IMR-90 (cell line): ENCODE measurements at regions not wholly inside any gene's neighbourhood (a gene's known extent, or its start where the extent isn't known, plus 50 kb on each side); places are given as distances from the start of the nearest gene placed in this dataset.

Experiments used
- ATAC-seq: fragments of 200-7000 bp; cut with Tn5 transposase; 2 replicates; pipeline ENCODE4 v1.9.1; 2020; ENCODE audit warnings: low read depth, mild to moderate bottlenecking, moderate library complexity
- BruUV-seq: library from RNA; stranded (reverse); fragments of 400-500 nt; replicated peaks from 2 replicates; lab custom pipeline; 2021; lab: Mats Ljungman, UMichigan
- CTCF ChIA-PET: fragments of 300-600 bp; formaldehyde crosslinking; extraction: SDS; loops from one replicate; lab custom pipeline; 2021; ENCODE audit warnings: antibody characterized with exemption; lab: Yijun Ruan, JAX
- POLR2A ChIA-PET: fragments of 300-600 bp; sonication (Branson Sonifier 250); formaldehyde crosslinking; loops from one replicate; lab custom pipeline; 2022; ENCODE audit warnings: antibody characterized with exemption; ENCODE audit not compliant: unreplicated experiment; lab: Charles Lee
- DNase-seq: peaks from one replicate; pipeline ENCODE4 v3.0.0; 2013
- H2AFZ ChIP-seq: replicated peaks from 2 replicates; pipeline ENCODE3; 2013; ENCODE audit warnings: low read length, mild to moderate bottlenecking; ENCODE audit not compliant: poor library complexity
- H2AK5ac ChIP-seq: 2 replicates; pipeline ENCODE4 v1.6.1; 2013; ENCODE audit warnings: low read depth, low read length, inconsistent platforms
- H2AK9ac ChIP-seq: replicated peaks from 2 replicates; pipeline ENCODE3; 2013; ENCODE audit warnings: mild to moderate bottlenecking, low read depth, low read length, moderate library complexity; ENCODE audit not compliant: poor library complexity
- H2BK120ac ChIP-seq: 2 replicates; pipeline ENCODE4 v1.6.1; 2013; ENCODE audit warnings: low read depth, low read length, inconsistent platforms
- H2BK15ac ChIP-seq: 3 replicates; pipeline ENCODE4 v1.6.1; 2013; ENCODE audit warnings: low read depth, low read length, inconsistent platforms
- H2BK20ac ChIP-seq: 2 replicates; pipeline ENCODE4 v1.6.1; 2013; ENCODE audit warnings: low read depth, mild to moderate bottlenecking, inconsistent platforms, low read length, moderate library complexity
- H2BK5ac ChIP-seq: 2 replicates; pipeline ENCODE4 v1.6.1; 2013; ENCODE audit warnings: mild to moderate bottlenecking, low read depth, low read length, inconsistent platforms; ENCODE audit not compliant: poor library complexity, severe bottlenecking
- H3K14ac ChIP-seq: replicated peaks from 2 replicates; pipeline ENCODE4 v1.6.1; 2013; ENCODE audit warnings: low read depth, low read length, inconsistent platforms
- H3K18ac ChIP-seq: 2 replicates; pipeline ENCODE4 v1.6.1; 2013; ENCODE audit warnings: low read depth, low read length, control low read depth
- H3K23ac ChIP-seq: 2 replicates; pipeline ENCODE4 v1.6.1; 2013; ENCODE audit warnings: low read depth, low read length, inconsistent platforms
- H3K27ac ChIP-seq: 2 replicates; pipeline ENCODE4 v1.5.1; 2013; ENCODE audit warnings: mild to moderate bottlenecking, control low read depth, low read length; ENCODE audit not compliant: insufficient read depth
- H3K27me3 ChIP-seq: 2 replicates; pipeline ENCODE4 v1.6.1; 2013; ENCODE audit warnings: low read length; ENCODE audit not compliant: control insufficient read depth, insufficient read depth
- H3K36me3 ChIP-seq: 2 replicates; pipeline ENCODE4 v1.6.1; 2013; ENCODE audit warnings: low read length, mixed read lengths; ENCODE audit not compliant: control insufficient read depth, insufficient read depth
- H3K4ac ChIP-seq: 2 replicates; pipeline ENCODE4 v1.6.1; 2013; ENCODE audit warnings: low read depth, low read length, inconsistent platforms
- H3K4me1 ChIP-seq: 2 replicates; pipeline ENCODE4 v1.6.1; 2013; ENCODE audit warnings: low read length, mixed read lengths; ENCODE audit not compliant: control insufficient read depth, insufficient read depth
- H3K4me2 ChIP-seq: 2 replicates; pipeline ENCODE4 v1.6.1; 2013; ENCODE audit warnings: low read depth, mild to moderate bottlenecking, control low read depth, low read length, moderate library complexity
- H3K4me3 ChIP-seq: 2 replicates; pipeline ENCODE4 v1.5.1; 2013; ENCODE audit warnings: low read depth, mild to moderate bottlenecking, control low read depth, low read length, moderate library complexity; ENCODE audit not compliant: insufficient read depth
- H3K56ac ChIP-seq: 2 replicates; pipeline ENCODE4 v1.6.1; 2013; ENCODE audit warnings: low read length, inconsistent platforms; ENCODE audit not compliant: insufficient read depth; ENCODE audit errors: extremely low read depth
- H3K79me1 ChIP-seq, 2 experiments: 2 replicates each; pipeline ENCODE4 v1.6.1; 2013; ENCODE audit warnings: low read length in 2 of 2, inconsistent platforms in 1 of 2, low read depth in 1 of 2
- H3K9ac ChIP-seq: 2 replicates; pipeline ENCODE4 v1.6.1; 2013; ENCODE audit warnings: low read depth, low read length, control low read depth
- H3K9me1 ChIP-seq: 2 replicates; pipeline ENCODE4 v1.6.1; 2013; ENCODE audit warnings: low read length, inconsistent platforms; ENCODE audit not compliant: insufficient read depth
- H3K9me3 ChIP-seq: 2 replicates; pipeline ENCODE4 v1.6.1; 2013; ENCODE audit warnings: low read length; ENCODE audit not compliant: control insufficient read depth, insufficient read depth
- H4K20me1 ChIP-seq: 2 replicates; pipeline ENCODE4 v1.6.1; 2013; ENCODE audit warnings: low read length, inconsistent platforms; ENCODE audit not compliant: insufficient read depth
- H4K5ac ChIP-seq: 2 replicates; pipeline ENCODE4 v1.6.1; 2013; ENCODE audit warnings: mild to moderate bottlenecking, low read depth, low read length, control low read depth
- H4K8ac ChIP-seq, 2 experiments: 2 replicates each; pipeline ENCODE4 v1.6.1; 2013; ENCODE audit warnings: low read depth in 2 of 2, low read length in 2 of 2, control low read depth in 1 of 2, inconsistent platforms in 1 of 2
- H4K91ac ChIP-seq: 2 replicates; pipeline ENCODE4 v1.6.1; 2013; ENCODE audit warnings: low read depth, low read length, inconsistent platforms; ENCODE audit not compliant: insufficient read depth
- BHLHE40 ChIP-seq: fragments of 150-350 bp; IDR thresholded peaks from 2 replicates; pipeline ENCODE4 v1.6.1; 2016; ENCODE audit warnings: mild to moderate bottlenecking, low read depth, low read length
- CHD1 ChIP-seq: IDR thresholded peaks from 2 replicates; pipeline ENCODE4 v1.6.1; 2012; ENCODE audit warnings: low read depth, low read length, improper control_type of control experiment
- MAZ ChIP-seq: IDR thresholded peaks from 2 replicates; pipeline ENCODE4 v1.6.1; 2012; ENCODE audit warnings: low read depth, mild to moderate bottlenecking, low read length, improper control_type of control experiment, moderate library complexity, borderline replicate concordance
- MXI1 ChIP-seq: IDR thresholded peaks from 2 replicates; pipeline ENCODE4 v1.6.1; 2012; ENCODE audit warnings: low read depth, mild to moderate bottlenecking, low read length, moderate library complexity, borderline replicate concordance
- POLR2A ChIP-seq: IDR thresholded peaks from 2 replicates; pipeline ENCODE4 v1.6.1; 2012; ENCODE audit warnings: mild to moderate bottlenecking, low read depth, low read length
- RFX5 ChIP-seq: IDR thresholded peaks from 2 replicates; pipeline ENCODE4 v1.8.0; 2012; ENCODE audit warnings: low read depth, mild to moderate bottlenecking, low read length, moderate library complexity
- SMC3 ChIP-seq: fragments of 150-350 bp; IDR thresholded peaks from 2 replicates; pipeline ENCODE4 v1.6.1; 2016; ENCODE audit warnings: low read depth, mild to moderate bottlenecking, antibody characterized with exemption, low read length, moderate library complexity
- WGBS, 2 experiments: methylation state at CpG; one replicate each; pipeline versions ENCODE4 v1.1.5 to v1.1.7; 2013; ENCODE audit warnings: missing lambda C conversion rate in 2 of 2; ENCODE audit not compliant: insufficient read length in 1 of 2; ENCODE audit errors: extremely low coverage in 2 of 2; 5-methylcytosine and 5-hydroxymethylcytosine counted together
- dilution Hi-C: fragments of 300-500 bp; cut with HindIII; formaldehyde crosslinking; loops from one replicate; pipeline ENCODE4 v1.14.3; 2018; ENCODE audit warnings: low sequenced_read_pairs; ENCODE audit not compliant: unreplicated experiment
- in situ Hi-C: fragments of 300-500 bp; cut with MboI; formaldehyde crosslinking; loops from 3 replicates; pipeline ENCODE4 v1.14.3; 2019; ENCODE audit warnings: low sequenced_read_pairs, inconsistent platforms, mixed read lengths
- intact Hi-C: fragments of 100-400 bp; cut with micrococcal nuclease; formaldehyde crosslinking; loops from 2 replicates; pipeline ENCODE4 v1.10.0; 2022
- TF ChIP-seq, protein P1 (sequence below): conservative IDR thresholded peaks from 2 replicates; pipeline ENCODE4 v1.5.1; 2012; ENCODE audit warnings: mild to moderate bottlenecking, low read depth, low read length, improper control_type of control experiment

DNA sequence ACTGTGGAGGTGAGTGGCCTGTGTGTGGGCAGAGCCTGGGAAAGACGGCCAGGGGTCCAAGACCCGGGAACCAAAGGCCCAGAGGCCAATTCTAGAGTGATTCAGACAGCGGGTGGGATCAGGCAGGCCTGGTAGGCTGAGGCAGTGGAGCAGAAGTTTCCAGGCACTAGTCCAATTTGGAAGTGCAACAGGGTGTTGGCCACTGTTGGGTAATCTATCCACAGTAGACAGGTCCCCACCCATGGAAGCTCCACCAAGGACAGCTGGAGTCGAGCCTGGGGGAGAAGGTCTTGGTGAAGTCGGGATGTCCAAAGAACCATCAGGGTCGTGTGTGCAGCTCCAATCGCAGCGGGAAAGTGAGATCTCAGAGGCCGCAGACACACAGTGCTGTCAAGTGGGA is 125.8 kb upstream of the COPS8 start:
- no peaks in the 10 kb centered on the region for H3K9me3 ChIP-seq
- TF ChIP-seq MXI1 (no peak), POLR2A (no peak), CHD1 (no peak), SMC3 (no peak), MAZ (no peak), BHLHE40 (no peak), RFX5 (no peak)
- TF ChIP-seq, protein P1, sequence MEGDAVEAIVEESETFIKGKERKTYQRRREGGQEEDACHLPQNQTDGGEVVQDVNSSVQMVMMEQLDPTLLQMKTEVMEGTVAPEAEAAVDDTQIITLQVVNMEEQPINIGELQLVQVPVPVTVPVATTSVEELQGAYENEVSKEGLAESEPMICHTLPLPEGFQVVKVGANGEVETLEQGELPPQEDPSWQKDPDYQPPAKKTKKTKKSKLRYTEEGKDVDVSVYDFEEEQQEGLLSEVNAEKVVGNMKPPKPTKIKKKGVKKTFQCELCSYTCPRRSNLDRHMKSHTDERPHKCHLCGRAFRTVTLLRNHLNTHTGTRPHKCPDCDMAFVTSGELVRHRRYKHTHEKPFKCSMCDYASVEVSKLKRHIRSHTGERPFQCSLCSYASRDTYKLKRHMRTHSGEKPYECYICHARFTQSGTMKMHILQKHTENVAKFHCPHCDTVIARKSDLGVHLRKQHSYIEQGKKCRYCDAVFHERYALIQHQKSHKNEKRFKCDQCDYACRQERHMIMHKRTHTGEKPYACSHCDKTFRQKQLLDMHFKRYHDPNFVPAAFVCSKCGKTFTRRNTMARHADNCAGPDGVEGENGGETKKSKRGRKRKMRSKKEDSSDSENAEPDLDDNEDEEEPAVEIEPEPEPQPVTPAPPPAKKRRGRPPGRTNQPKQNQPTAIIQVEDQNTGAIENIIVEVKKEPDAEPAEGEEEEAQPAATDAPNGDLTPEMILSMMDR, result no peak
- no peaks in the 10 kb centered on the region for H4K20me1 ChIP-seq
- H3K27ac ChIP-seq, result no peak overlapping the region
- H3K9ac ChIP-seq, result no peak overlapping the region
- H3K4me2 ChIP-seq, result no peak overlapping the region
- H3K18ac ChIP-seq, result no peak overlapping the region
- peaks cover 11% of the 10 kb centered on the region for H3K27me3 ChIP-seq
- POLR2A ChIA-PET, result no interaction called here
- DNase-seq, result no peak
- no peak overlapping the region for H2BK5ac ChIP-seq
- intact Hi-C loops (no loop called here), in situ Hi-C loops (no loop called here), dilution Hi-C loops (no loop called here)
- H3K9me1 ChIP-seq, result no peaks in the 10 kb centered on the region
- no peak overlapping the region for H2AK5ac ChIP-seq
- no peak overlapping the region for H3K4ac ChIP-seq
- H3K23ac ChIP-seq, result no peak overlapping the region
- H3K79me1 ChIP-seq, result no peaks in the 10 kb centered on the region
- no peak overlapping the region for H2AFZ ChIP-seq
- H3K4me1 ChIP-seq, result no peaks in the 10 kb centered on the region
- no peak overlapping the region for H2BK120ac ChIP-seq
- no peak overlapping the region for H3K56ac ChIP-seq
- no peak overlapping the region for H3K4me3 ChIP-seq
- H4K91ac ChIP-seq, result no peak overlapping the region
- no peak overlapping the region for H3K14ac ChIP-seq
- no peak overlapping the region for H2BK15ac ChIP-seq
- 51% methylated on average over 5 of the region's 9 CpGs; no CpG with 5 or more reads in 1 of the 2 experiments for WGBS, 2 experiments
- CTCF ChIA-PET, result no interaction called here
- ATAC-seq, result no peak
- BruUV-seq, result no TSS peak
- no peak overlapping the region for H4K8ac ChIP-seq
- H4K5ac ChIP-seq, result no peak overlapping the region
- H2BK20ac ChIP-seq, result no peak overlapping the region
- no peak overlapping the region for H2AK9ac ChIP-seq
- H3K36me3 ChIP-seq, result no peaks in the 10 kb centered on the region
